M059J (cell line): ENCODE measurements at regions not wholly inside any gene's neighbourhood (a gene's known extent, or its start where the extent isn't known, plus 50 kb on each side); places are given as distances from the start of the nearest gene placed in this dataset.

Source experiments
- DNase-seq: peaks from one replicate; pipeline ENCODE4 v3.0.0-alpha.2; 2012; ENCODE audit warnings: low read depth

GRCh38 chr1:185581020-185581419, 153.2 kb upstream of the HMCN1 start:
- no peak for DNase-seq

GRCh38 chr1:185578293-185578692, 155.9 kb upstream of the HMCN1 start:
- DNase-seq = no peak

- no peak for DNase-seq
Measured at GRCh38 chr1:185574139-185574875, 159.9 kb upstream of the HMCN1 start.

GRCh38 chr1:185573677-185574076, 160.5 kb upstream of the HMCN1 start:
- DNase-seq = no peak

- no peak for DNase-seq
Measured at GRCh38 chr1:185573162-185573561, 161.0 kb upstream of the HMCN1 start.

GRCh38 chr1:185570962-185571361, 163.2 kb upstream of the HMCN1 start:
- no peak for DNase-seq

GRCh38 chr1:185568155-185569123, 165.8 kb upstream of the HMCN1 start:
- DNase-seq = peak; percentile 46

GRCh38 chr1:185567440-185567839, 166.8 kb upstream of the HMCN1 start:
- DNase-seq = no peak

- DNase-seq = peak; percentile 92
Measured at GRCh38 chr1:185566995-185567394, 167.2 kb upstream of the HMCN1 start.

GRCh38 chr1:185565302-185565701, 168.9 kb upstream of the HMCN1 start:
- peak; percentile 97 for DNase-seq

GRCh38 chr1:185564816-185565215, 169.4 kb upstream of the HMCN1 start:
- DNase-seq = no peak

GRCh38 chr1:185562461-185563359, 171.5 kb upstream of the HMCN1 start:
- DNase-seq = no peak

- peak; percentile 82 for DNase-seq
Measured at GRCh38 chr1:185561629-185562028, 172.6 kb upstream of the HMCN1 start.

- no peak for DNase-seq
Measured at GRCh38 chr1:185560760-185561159, 173.4 kb upstream of the HMCN1 start.

GRCh38 chr1:185559684-185560331, 174.4 kb upstream of the HMCN1 start:
- DNase-seq = peak; percentile 81

GRCh38 chr1:185559151-185559550, 175.0 kb upstream of the HMCN1 start:
- DNase-seq = no peak

- DNase-seq = no peak
Measured at GRCh38 chr1:185556561-185556960, 177.6 kb upstream of the HMCN1 start.

- no peak for DNase-seq
Measured at GRCh38 chr1:185555743-185556142, 178.4 kb upstream of the HMCN1 start.

GRCh38 chr1:185551008-185551407, 183.2 kb upstream of the HMCN1 start:
- DNase-seq = no peak

GRCh38 chr1:185549906-185550305, 184.3 kb upstream of the HMCN1 start:
- no peak for DNase-seq

GRCh38 chr1:185546029-185546428, 188.2 kb upstream of the HMCN1 start:
- no peak for DNase-seq
